ENCODE measurements at regions not wholly inside any gene's neighbourhood (a gene's known extent, or its start where the extent isn't known, plus 50 kb on each side); places are given as distances from the start of the nearest gene placed in this dataset.

DNA sequence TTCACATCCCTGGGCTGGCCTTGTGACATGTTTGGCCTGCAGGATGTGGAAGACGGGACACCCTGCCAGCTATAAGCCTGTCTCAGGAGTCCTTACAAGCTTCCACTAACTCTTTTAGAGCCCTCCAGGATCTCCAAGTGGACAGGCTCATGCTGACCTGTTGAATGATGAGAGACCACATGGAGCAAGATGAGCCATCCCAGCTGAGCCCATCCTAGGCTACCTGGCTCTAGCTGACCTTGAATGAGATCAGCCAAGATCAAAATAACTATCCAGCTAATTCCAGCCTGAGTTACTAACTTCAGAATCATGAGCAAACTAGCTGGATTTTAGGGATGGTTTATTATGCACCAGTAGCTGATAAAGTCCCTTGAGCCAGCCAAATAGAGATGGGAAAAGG lies 169.5 kb downstream of the TFAP2C start:
- no peak for TF ChIP-seq CTCF (conservative IDR thresholded peaks at IDR 0.05; ENCODE audit: low read depth, low read length)
- no peak overlapping the region for H3K4me3 ChIP-seq (ENCODE audit: low read length)
- DNase-seq (ENCODE audit: low read depth): no peak

- no peak for DNase-seq (ENCODE audit: low read depth)
- TF ChIP-seq CTCF (conservative IDR thresholded peaks at IDR 0.05; ENCODE audit: low read depth, low read length): no peak
- no peak overlapping the region for H3K4me3 ChIP-seq (ENCODE audit: low read length)
Measured at GRCh38 chr20:56799187-56799586, 170.1 kb downstream of the TFAP2C start.

DNA sequence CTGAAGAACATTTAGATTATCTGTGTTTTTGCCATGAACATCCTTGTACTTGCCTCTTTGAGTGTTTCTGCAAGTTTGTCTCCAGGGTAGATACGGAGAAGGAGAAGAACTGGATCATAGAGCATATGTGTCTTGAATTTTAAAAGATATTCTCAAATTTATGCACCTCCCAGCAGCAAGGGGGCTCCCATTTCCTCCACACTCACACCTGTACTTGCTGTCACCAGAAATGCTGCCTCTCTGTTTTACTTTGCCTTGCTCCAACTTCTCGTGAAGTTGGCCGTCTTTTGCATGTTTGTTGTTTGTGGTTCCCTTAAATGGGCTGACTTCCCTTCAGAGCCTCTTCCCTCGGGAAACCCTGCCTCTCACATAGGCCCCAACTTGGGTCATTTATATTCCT lies 171.0 kb downstream of the TFAP2C start:
- no peak for TF ChIP-seq CTCF (conservative IDR thresholded peaks at IDR 0.05; ENCODE audit: low read depth, low read length)
- DNase-seq (ENCODE audit: low read depth): no peak
- no peak overlapping the region for H3K4me3 ChIP-seq (ENCODE audit: low read length)

DNA sequence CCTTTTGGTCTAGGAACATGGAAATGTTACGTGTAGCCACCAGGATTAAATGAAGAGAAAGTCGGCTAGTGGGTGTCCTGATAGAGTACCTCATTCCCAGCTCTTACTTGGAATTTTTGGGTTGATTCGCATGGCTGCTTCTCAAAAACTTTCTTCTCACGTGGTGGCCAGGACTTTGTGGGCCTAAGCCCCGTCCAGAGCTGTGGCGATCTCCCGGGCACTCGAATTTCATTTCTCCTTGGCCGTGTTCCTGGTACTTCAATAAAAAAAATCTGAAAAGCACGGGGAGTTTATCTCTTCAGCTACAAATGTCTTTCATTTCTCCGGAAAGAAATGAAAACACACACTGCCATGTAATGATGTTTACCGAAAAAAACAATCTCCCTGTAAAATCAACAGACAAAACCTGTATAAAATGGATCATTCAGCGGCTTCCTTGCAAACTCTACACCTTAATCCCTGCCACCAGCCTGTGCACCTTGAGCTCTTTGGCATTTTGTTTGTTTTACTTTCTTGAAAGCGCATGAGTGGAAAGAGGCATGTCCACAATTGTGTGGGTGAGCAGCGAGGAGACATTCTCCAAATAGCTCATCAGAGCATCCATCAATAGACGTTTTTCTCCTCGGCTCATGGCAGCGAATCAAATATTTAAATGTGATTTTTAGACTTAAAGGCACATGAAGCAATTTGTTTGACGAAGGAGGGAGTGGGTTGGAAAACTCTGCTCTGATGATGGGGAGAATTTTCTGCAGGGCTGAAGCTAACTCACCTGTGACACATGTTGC lies 173.1 kb downstream of the TFAP2C start:
- H3K4me3 ChIP-seq (ENCODE audit: low read length): no peak overlapping the region
- no peak for DNase-seq (ENCODE audit: low read depth)
- TF ChIP-seq CTCF (conservative IDR thresholded peaks at IDR 0.05; ENCODE audit: low read depth, low read length): no peak

- DNase-seq (ENCODE audit: low read depth): no peak
- no peak overlapping the region for H3K4me3 ChIP-seq (ENCODE audit: low read length)
- TF ChIP-seq CTCF (conservative IDR thresholded peaks at IDR 0.05; ENCODE audit: low read depth, low read length): no peak
Measured at GRCh38 chr20:56802805-56803204, 173.7 kb downstream of the TFAP2C start.

DNA sequence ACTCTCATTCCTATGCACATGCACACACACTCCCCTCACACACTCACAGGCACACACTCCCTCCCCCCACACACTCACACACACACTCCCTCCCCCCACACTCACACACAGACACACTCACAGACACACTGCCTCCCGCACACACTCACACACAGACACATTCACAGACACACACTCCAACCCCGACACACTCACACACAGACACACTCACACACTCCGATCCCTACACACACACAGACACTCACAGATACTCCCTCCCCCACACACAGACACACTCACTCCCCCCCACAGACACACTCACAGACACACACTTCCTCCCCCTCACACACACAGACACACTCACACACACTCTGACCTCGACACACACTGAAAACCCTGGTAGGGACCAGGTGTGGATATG lies 176.2 kb downstream of the TFAP2C start:
- H3K4me3 ChIP-seq (ENCODE audit: low read length): no peak overlapping the region
- DNase-seq (ENCODE audit: low read depth): no peak
- no peak for TF ChIP-seq CTCF (conservative IDR thresholded peaks at IDR 0.05; ENCODE audit: low read depth, low read length)

GRCh38 chr20:56805966-56806365 lies 176.9 kb downstream of the TFAP2C start:
- no peak overlapping the region for H3K4me3 ChIP-seq (ENCODE audit: low read length)
- no peak for TF ChIP-seq CTCF (conservative IDR thresholded peaks at IDR 0.05; ENCODE audit: low read depth, low read length)
- no peak for DNase-seq (ENCODE audit: low read depth)

Data from retinal pigment epithelial cell (primary cell).